Loucy (cell line): ENCODE measurements at regions not wholly inside any gene's neighbourhood (a gene's known extent, or its start where the extent isn't known, plus 50 kb on each side); places are given as distances from the start of the nearest gene placed in this dataset.
"Not testable (repeated sequence)": the region's sequence is repeated elsewhere in the genome, so short reads cannot be mapped to it uniquely, and the experiment has no call there.

Experiments
- H2AFZ ChIP-seq: fragments of 200-600 bp; sonication (generic); 2 replicates; pipeline ENCODE4 v1.6.0; 2016; ENCODE audit warnings: antibody characterized with exemption, mild to moderate bottlenecking, low read length, moderate library complexity
- H3F3A ChIP-seq: fragments of 200-600 bp; 2 replicates; pipeline ENCODE4 v1.6.0; 2016; ENCODE audit warnings: antibody characterized with exemption, low read depth, mild to moderate bottlenecking
- H3K27me3 ChIP-seq: fragments of 200-600 bp; sonication (generic); 2 replicates; pipeline ENCODE4 v1.6.1; 2014; ENCODE audit warnings: low read length, mild to moderate bottlenecking; ENCODE audit not compliant: insufficient read depth, poor library complexity, severe bottlenecking
- H3K36me3 ChIP-seq: fragments of 200-600 bp; sonication (generic); 2 replicates; pipeline ENCODE4 v1.6.1; 2016; ENCODE audit warnings: low read length; ENCODE audit not compliant: insufficient read depth
- H3K4me1 ChIP-seq: fragments of 200-600 bp; sonication (generic); 2 replicates; pipeline ENCODE4 v1.5.1; 2014; ENCODE audit warnings: low read length, mild to moderate bottlenecking; ENCODE audit not compliant: insufficient read depth, poor library complexity, severe bottlenecking
- H3K4me2 ChIP-seq: fragments of 200-600 bp; sonication (generic); 2 replicates; pipeline ENCODE4 v1.6.0; 2014; ENCODE audit warnings: antibody characterized with exemption, low read length, low read depth, mild to moderate bottlenecking; ENCODE audit not compliant: poor library complexity, severe bottlenecking
- H3K4me3 ChIP-seq: fragments of 200-600 bp; sonication (generic); 2 replicates; pipeline ENCODE4 v1.5.1; 2014; ENCODE audit warnings: low read length, mild to moderate bottlenecking, mixed read lengths; ENCODE audit not compliant: poor library complexity, severe bottlenecking
- H3K79me2 ChIP-seq: fragments of 200-600 bp; sonication (generic); 2 replicates; pipeline ENCODE4 v1.6.1; 2014; ENCODE audit warnings: low read length; ENCODE audit not compliant: insufficient read depth
- H3K9ac ChIP-seq: fragments of 200-600 bp; sonication (generic); 2 replicates; pipeline ENCODE4 v1.6.0; 2014; ENCODE audit warnings: mild to moderate bottlenecking, low read depth, low read length, moderate library complexity; ENCODE audit not compliant: poor library complexity, severe bottlenecking
- H3K9me2 ChIP-seq: fragments of 200-600 bp; sonication (generic); replicated peaks from 2 replicates; pipeline ENCODE4 v1.6.1; 2016; ENCODE audit warnings: low read depth, low read length, mixed read lengths
- H3K9me3 ChIP-seq: fragments of 200-600 bp; sonication (generic); 2 replicates; pipeline ENCODE4 v1.6.1; 2014; ENCODE audit warnings: mild to moderate bottlenecking, antibody characterized with exemption, low read length, low read depth; ENCODE audit not compliant: insufficient read depth
- H4K20me1 ChIP-seq: fragments of 200-600 bp; sonication (generic); 2 replicates; pipeline ENCODE4 v1.6.0; 2014; ENCODE audit warnings: antibody characterized with exemption, low read length, mild to moderate bottlenecking; ENCODE audit not compliant: insufficient read depth, poor library complexity, severe bottlenecking
- CTCF ChIP-seq: fragments of 200-600 bp; sonication (generic); conservative IDR thresholded peaks from 2 replicates; pipeline ENCODE4 v1.5.1; 2014; ENCODE audit warnings: mild to moderate bottlenecking, antibody characterized with exemption, low read length
- EZH2phosphoT487 ChIP-seq: fragments of 200-600 bp; IDR thresholded peaks from 2 replicates; pipeline ENCODE4 v1.6.1; 2018; ENCODE audit warnings: antibody characterized with exemption, mild to moderate bottlenecking, moderate library complexity, borderline replicate concordance

GRCh38 chr14:80291101-80291500 is 79.8 kb upstream of the DIO2 start:
- Histone ChIP-seq H4K20me1 (no peaks in the 10 kb centered on the region), H3F3A (no peaks in the 10 kb centered on the region), H3K4me2 (no peak overlapping the region), H3K9me2 (no peaks in the 10 kb centered on the region), H3K36me3 (no peaks in the 10 kb centered on the region), H3K9ac (no peak overlapping the region), H3K4me3 (no peak overlapping the region), H3K27me3 (no peaks in the 10 kb centered on the region), H3K4me1 (no peaks in the 10 kb centered on the region), H3K9me3 (no peaks in the 10 kb centered on the region), H3K79me2 (no peaks in the 10 kb centered on the region), H2AFZ (no peak overlapping the region)
- TF ChIP-seq EZH2phosphoT487 = no peak
- no peak for TF ChIP-seq CTCF

- not testable (repeated sequence) for H3K79me2 ChIP-seq, H4K20me1 ChIP-seq, H3K9me3 ChIP-seq, H2AFZ ChIP-seq, H3F3A ChIP-seq, H3K4me1 ChIP-seq, H3K4me2 ChIP-seq, H3K9me2 ChIP-seq, H3K4me3 ChIP-seq, H3K36me3 ChIP-seq, H3K9ac ChIP-seq, H3K27me3 ChIP-seq
These were observed 75.4 kb upstream of the DIO2 start for GRCh38 chr14:80286744-80287143.

GRCh38 chr14:80278293-80279023 is 67.2 kb upstream of the DIO2 start:
- Histone ChIP-seq H3K4me3 (no peak overlapping the region), H3F3A (no peaks in the 10 kb centered on the region), H3K79me2 (no peaks in the 10 kb centered on the region), H3K36me3 (no peaks in the 10 kb centered on the region), H3K27me3 (no peaks in the 10 kb centered on the region), H3K4me1 (no peaks in the 10 kb centered on the region), H2AFZ (no peak overlapping the region), H3K9me3 (no peaks in the 10 kb centered on the region), H3K9ac (no peak overlapping the region), H4K20me1 (no peaks in the 10 kb centered on the region), H3K4me2 (no peak overlapping the region), H3K9me2 (no peaks in the 10 kb centered on the region)
- TF ChIP-seq CTCF (no peak), EZH2phosphoT487 (no peak)

- Histone ChIP-seq H3K4me1 (no peaks in the 10 kb centered on the region), H3F3A (no peaks in the 10 kb centered on the region), H2AFZ (no peak overlapping the region), H3K36me3 (no peaks in the 10 kb centered on the region), H3K9me2 (no peaks in the 10 kb centered on the region), H4K20me1 (no peaks in the 10 kb centered on the region), H3K4me2 (no peak overlapping the region), H3K27me3 (no peaks in the 10 kb centered on the region), H3K9ac (no peak overlapping the region), H3K9me3 (no peaks in the 10 kb centered on the region), H3K4me3 (no peak overlapping the region), H3K79me2 (no peaks in the 10 kb centered on the region)
- no peak for TF ChIP-seq EZH2phosphoT487
- TF ChIP-seq CTCF = no peak
These were observed 64.0 kb upstream of the DIO2 start for GRCh38 chr14:80275208-80275850.

- not testable (repeated sequence) for H3K36me3 ChIP-seq, H3K4me1 ChIP-seq, H3K79me2 ChIP-seq, H3K27me3 ChIP-seq, H3F3A ChIP-seq, H4K20me1 ChIP-seq, H3K9me2 ChIP-seq, H3K4me2 ChIP-seq, H3K4me3 ChIP-seq, H2AFZ ChIP-seq, H3K9me3 ChIP-seq, H3K9ac ChIP-seq
These were observed 63.0 kb upstream of the DIO2 start for GRCh38 chr14:80274310-80274709.
